ENCODE measurements at regions not wholly inside any gene's neighbourhood (a gene's known extent, or its start where the extent isn't known, plus 50 kb on each side); places are given as distances from the start of the nearest gene placed in this dataset.
A peak's percentile ranks its signal among the peaks of the same experiment; 100 is the strongest.

- Histone ChIP-seq H2AK5ac (ENCODE audit: low read depth, low read length) (no peak overlapping the region), H3K79me2 (ENCODE audit: control insufficient read depth in 1 of 2, insufficient read depth in 2 of 2, low read length in 2 of 2) (no peaks in the 10 kb centered on the region), H3K56ac (replicated peaks; ENCODE audit: insufficient read length, low read depth, low read length) (no peak overlapping the region), H2BK12ac (ENCODE audit: low read depth, low read length) (no peak overlapping the region), H3K4me1 (replicated peaks in 1 of 4; ENCODE audit: control insufficient read depth in 3 of 4, insufficient read depth in 4 of 4, low read length in 3 of 4) (no peaks in the 10 kb centered on the region), H4K5ac (ENCODE audit: insufficient read length, low read depth, low read length) (no peak overlapping the region), H2AFZ (ENCODE audit: low read length) (0 out of 2 replicates have a peak overlapping the region, but pooled peaks have one; percentile 29), H4K8ac (ENCODE audit: extremely low read depth, insufficient read depth, low read length) (no peak overlapping the region), H3K4me2 (ENCODE audit: insufficient read depth in 1 of 2, low read depth in 2 of 2, low read length in 2 of 2) (no peak overlapping the region), H3K9me3 (ENCODE audit: insufficient read depth in 2 of 2, low read depth in 1 of 2, low read length in 1 of 2) (no peaks in the 10 kb centered on the region), H2BK120ac (replicated peaks; ENCODE audit: low read depth, low read length) (no peak overlapping the region), H2BK15ac (ENCODE audit: low read length) (no peak overlapping the region), H4K91ac (replicated peaks; ENCODE audit: insufficient read length, low read length) (no peak overlapping the region), H3K27me3 (replicated peaks in 1 of 4; ENCODE audit: control insufficient read depth in 3 of 4, extremely low read depth in 1 of 4, insufficient read depth in 3 of 4, low read length in 3 of 4) (no peaks in the 10 kb centered on the region), H3K9ac (replicated peaks in 1 of 4; ENCODE audit: extremely low read depth in 1 of 4, low read depth in 3 of 4, low read length in 3 of 4) (no peak overlapping the region), H2BK20ac (ENCODE audit: low read length) (no peak overlapping the region), H2BK5ac (ENCODE audit: low read depth, low read length) (no peak overlapping the region), H3K23me2 (ENCODE audit: low read depth, low read length) (no peaks in the 10 kb centered on the region), H3K4ac (replicated peaks; ENCODE audit: insufficient read length, low read depth, low read length) (no peak overlapping the region), H3K23ac (ENCODE audit: insufficient read length) (no peak overlapping the region), H3K4me3 (ENCODE audit: extremely low read depth in 1 of 4, insufficient read depth in 2 of 4, low read depth in 3 of 4, low read length in 4 of 4) (no peak overlapping the region), H3K79me1 (ENCODE audit: low read depth, low read length) (no peaks in the 10 kb centered on the region), H3K36me3 (ENCODE audit: control insufficient read depth in 2 of 4, insufficient read depth in 4 of 4, low read length in 3 of 4) (no peaks in the 10 kb centered on the region), H3K18ac (ENCODE audit: extremely low read depth, low read length) (no peak overlapping the region), H4K20me1 (replicated peaks in 1 of 2; ENCODE audit: control insufficient read depth in 1 of 2, insufficient read depth in 2 of 2, low read length in 2 of 2) (no peaks in the 10 kb centered on the region), H3K14ac (ENCODE audit: insufficient read length) (no peak overlapping the region), H3K27ac (ENCODE audit: low read depth, low read length) (no peak overlapping the region)
- 88% methylated on average over 7 of the region's 7 CpGs; no CpG with 5 or more reads in 1 of the 2 experiments for WGBS, 2 experiments (ENCODE audit: extremely low coverage in 1 of 2, insufficient coverage in 1 of 2, insufficient read length in 1 of 2, insufficient replicate concordance in 2 of 2, low coverage in 1 of 2, low lambda C conversion rate in 2 of 2, missing lambda C conversion rate in 1 of 2)
- FAIRE-seq (no peak), DNase-seq (ENCODE audit: low read depth in 1 of 2, low spot score in 2 of 2) (no peak)
- TF ChIP-seq E2F6 (IDR thresholded peaks at IDR 0.05) (peak; percentile 40; the same call in 1 of the 2 replicates), SIX5 (IDR thresholded peaks at IDR 0.05; ENCODE audit: low read depth, low read length) (no peak)
- ChIA-PET CTCF (ENCODE audit: partially characterized antibody) (interaction anchor here (9.1 kb wide), 1 partner anchor 82 kb away, joined by 120 read pairs; no protein-coding TSS in a partner anchor), POLR2A (ENCODE audit: partially characterized antibody) (no interaction called here)
These were observed 70.6 kb upstream of the ARID5B start for GRCh38 chr10:61830846-61831273.
